ENCODE measurements at regions not wholly inside any gene's neighbourhood (a gene's known extent, or its start where the extent isn't known, plus 50 kb on each side); places are given as distances from the start of the nearest gene placed in this dataset.

GRCh38 chr4:181976764-181977163 lies 266.4 kb upstream of the TENM3 start:
- TF ChIP-seq TAF1 (IDR thresholded peaks at IDR 0.05; ENCODE audit: borderline replicate concordance, low read depth, low read length) = no peak
- TF ChIP-seq POLR2A (IDR thresholded peaks at IDR 0.05; ENCODE audit: low read depth, low read length) = no peak
- TF ChIP-seq POLR2AphosphoS5 (IDR thresholded peaks at IDR 0.05; ENCODE audit: low read depth, low read length) = no peak
